ENCODE measurements at regions not wholly inside any gene's neighbourhood (a gene's known extent, or its start where the extent isn't known, plus 50 kb on each side); places are given as distances from the start of the nearest gene placed in this dataset.

DNA sequence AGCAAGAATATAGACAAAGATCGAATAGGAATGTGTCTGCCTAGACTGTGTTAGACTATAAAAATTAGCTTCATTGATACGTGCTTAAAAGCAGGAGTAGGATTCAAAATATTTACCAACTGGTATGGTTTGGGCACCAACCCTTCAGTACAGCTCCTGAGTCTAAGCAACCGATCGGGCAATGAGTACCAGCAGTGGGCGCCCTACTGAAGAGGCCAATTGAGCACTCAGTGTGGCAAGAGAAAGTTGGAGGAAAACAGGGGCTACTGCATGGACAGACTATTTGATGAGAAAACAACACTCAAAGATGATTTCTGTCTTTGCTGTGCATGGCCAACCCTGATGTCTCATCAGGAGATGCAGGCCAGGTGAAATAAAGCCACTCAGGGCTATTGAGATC is 176.0 kb upstream of the NWD2 start:
- TF ChIP-seq CTCF (IDR thresholded peaks at IDR 0.05): no peak
- intact Hi-C loops (cut with DNase I, micrococcal nuclease): no loop called here
- Mint-ChIP-seq H3K27me3 (no peaks in the 10 kb centered on the region), H3K4me1 (ENCODE audit: low read depth) (peaks cover 7% of the 10 kb centered on the region), H3K27ac (no peak overlapping the region), H3K4me3 (no peak overlapping the region), H3K36me3 (ENCODE audit: low read depth) (no peaks in the 10 kb centered on the region), H3K9me3 (no peaks in the 10 kb centered on the region)
- Histone ChIP-seq H3K4me1 (ENCODE audit: insufficient read depth, low read length) (no peaks in the 10 kb centered on the region), H3K27ac (ENCODE audit: low read depth in 1 of 2, low read length in 2 of 2) (no peak overlapping the region), H3K36me3 (ENCODE audit: insufficient read depth, low read length) (no peaks in the 10 kb centered on the region), H3K4me3 (ENCODE audit: low read length) (no peak overlapping the region), H3K27me3 (ENCODE audit: control insufficient read depth in 1 of 2, insufficient read depth in 2 of 2, low read length in 2 of 2) (no peaks in the 10 kb centered on the region), H3K9me3 (ENCODE audit: control insufficient read depth in 1 of 2, insufficient read depth in 1 of 2, low read length in 2 of 2) (no peaks in the 10 kb centered on the region)
- ChIA-PET CTCF (no interaction called here), POLR2A (no interaction called here)
- no peak for DNase-seq
- no peak for ATAC-seq (ENCODE audit: poor library complexity)

DNA sequence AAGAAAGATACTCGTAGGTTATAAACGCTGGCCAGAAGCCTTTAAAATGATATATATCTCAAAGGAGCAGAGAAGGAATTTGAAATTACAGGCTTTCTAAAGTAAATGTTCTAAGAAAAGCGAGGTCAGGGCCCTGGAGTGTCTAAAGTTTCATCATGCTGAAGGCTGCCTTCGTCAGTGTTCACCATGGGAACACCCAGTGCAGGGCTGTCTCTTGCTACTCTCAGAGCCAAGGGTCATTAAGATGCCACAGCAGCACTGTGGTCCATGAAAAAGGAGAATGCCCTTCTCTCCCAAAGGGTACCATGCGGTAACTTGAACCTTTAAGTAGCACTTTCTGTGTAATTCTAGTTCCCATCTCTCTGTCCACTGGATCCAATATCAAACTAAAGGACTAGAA is 174.5 kb upstream of the NWD2 start:
- ChIA-PET POLR2A (no interaction called here), CTCF (no interaction called here)
- Mint-ChIP-seq H3K27ac (no peak overlapping the region), H3K27me3 (no peaks in the 10 kb centered on the region), H3K9me3 (no peaks in the 10 kb centered on the region), H3K4me3 (no peak overlapping the region), H3K4me1 (ENCODE audit: low read depth) (peaks cover 7% of the 10 kb centered on the region), H3K36me3 (ENCODE audit: low read depth) (no peaks in the 10 kb centered on the region)
- TF ChIP-seq CTCF (IDR thresholded peaks at IDR 0.05): no peak
- Histone ChIP-seq H3K27me3 (ENCODE audit: control insufficient read depth in 1 of 2, insufficient read depth in 2 of 2, low read length in 2 of 2) (no peaks in the 10 kb centered on the region), H3K36me3 (ENCODE audit: insufficient read depth, low read length) (no peaks in the 10 kb centered on the region), H3K27ac (ENCODE audit: low read depth in 1 of 2, low read length in 2 of 2) (no peak overlapping the region), H3K4me1 (ENCODE audit: insufficient read depth, low read length) (no peaks in the 10 kb centered on the region), H3K9me3 (ENCODE audit: control insufficient read depth in 1 of 2, insufficient read depth in 1 of 2, low read length in 2 of 2) (no peaks in the 10 kb centered on the region), H3K4me3 (ENCODE audit: low read length) (no peak overlapping the region)
- ATAC-seq (ENCODE audit: poor library complexity): no peak
- intact Hi-C loops (cut with DNase I, micrococcal nuclease): no loop called here
- DNase-seq: no peak

DNA sequence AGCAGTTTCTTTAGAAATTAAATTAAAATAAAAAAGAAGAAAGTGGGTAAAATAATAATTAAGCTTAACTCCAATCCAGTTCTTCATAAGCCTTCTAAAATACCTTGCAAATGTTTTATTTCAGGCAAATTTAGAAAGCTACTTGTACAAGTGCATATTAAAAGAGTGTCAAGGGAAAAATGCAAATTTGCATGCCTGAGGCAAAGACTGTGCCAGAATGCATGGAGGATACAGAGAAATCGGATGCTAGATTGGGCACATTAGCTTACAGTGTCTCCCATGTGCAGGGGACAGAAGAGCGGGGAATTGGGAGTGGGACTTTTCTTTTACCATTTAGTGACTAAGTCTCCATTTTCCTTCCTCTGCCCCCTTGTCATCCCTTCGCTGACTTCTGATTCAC is 173.0 kb upstream of the NWD2 start:
- ChIA-PET CTCF (no interaction called here), POLR2A (no interaction called here)
- Histone ChIP-seq H3K4me3 (ENCODE audit: low read length) (no peak overlapping the region), H3K36me3 (ENCODE audit: insufficient read depth, low read length) (no peaks in the 10 kb centered on the region), H3K27me3 (ENCODE audit: control insufficient read depth in 1 of 2, insufficient read depth in 2 of 2, low read length in 2 of 2) (no peaks in the 10 kb centered on the region), H3K9me3 (ENCODE audit: control insufficient read depth in 1 of 2, insufficient read depth in 1 of 2, low read length in 2 of 2) (no peaks in the 10 kb centered on the region), H3K27ac (ENCODE audit: low read depth in 1 of 2, low read length in 2 of 2) (no peak overlapping the region), H3K4me1 (ENCODE audit: insufficient read depth, low read length) (no peaks in the 10 kb centered on the region)
- DNase-seq (no peak), ATAC-seq (ENCODE audit: poor library complexity) (no peak)
- Mint-ChIP-seq H3K9me3 (no peaks in the 10 kb centered on the region), H3K36me3 (ENCODE audit: low read depth) (no peaks in the 10 kb centered on the region), H3K4me1 (ENCODE audit: low read depth) (peaks cover 7% of the 10 kb centered on the region), H3K4me3 (no peak overlapping the region), H3K27me3 (no peaks in the 10 kb centered on the region), H3K27ac (no peak overlapping the region)
- no peak for TF ChIP-seq CTCF (IDR thresholded peaks at IDR 0.05)
- intact Hi-C loops (cut with DNase I, micrococcal nuclease): no loop called here

Data from CD4-positive, alpha-beta T cell (primary cell).